ENCODE measurements at regions not wholly inside any gene's neighbourhood (a gene's known extent, or its start where the extent isn't known, plus 50 kb on each side); places are given as distances from the start of the nearest gene placed in this dataset.

- Mint-ChIP-seq H3K27me3 (ENCODE audit: insufficient read depth, low read depth, poor library complexity) (peaks cover 5% of the 10 kb centered on the region), H3K36me3 (ENCODE audit: low read depth) (no peaks in the 10 kb centered on the region), H3K9me3 (no peaks in the 10 kb centered on the region; the same call in 2 of the 3 replicates), H3K27ac (no peak overlapping the region), H3K4me3 (no peak overlapping the region), H3K4me1 (no peaks in the 10 kb centered on the region; the same call in 2 of the 3 replicates)
- Histone ChIP-seq H3K4me2 (no peak overlapping the region), H3F3A (replicated peaks; ENCODE audit: low read depth) (no peaks in the 10 kb centered on the region), H3K9me2 (ENCODE audit: insufficient read depth) (no peaks in the 10 kb centered on the region), H4K20me1 (replicated peaks; ENCODE audit: insufficient read depth) (no peaks in the 10 kb centered on the region), H3K27ac (ENCODE audit: low read depth) (no peak overlapping the region), H3K79me2 (replicated peaks; ENCODE audit: insufficient read depth) (no peaks in the 10 kb centered on the region), H3K4me1 (ENCODE audit: insufficient read depth) (no peaks in the 10 kb centered on the region), H3K27me3 (ENCODE audit: insufficient read depth) (no peaks in the 10 kb centered on the region), H3K4me3 (no peak overlapping the region), H2AFZ (no peak overlapping the region), H3K36me3 (ENCODE audit: insufficient read depth) (no peaks in the 10 kb centered on the region)
- TF ChIP-seq CREB1 (CRISPR knock-in tag; IDR thresholded peaks at IDR 0.05; ENCODE audit: low read depth): no peak
- no peak for TF ChIP-seq JUNB (IDR thresholded peaks at IDR 0.05; ENCODE audit: unreplicated experiment)
- no peak for TF ChIP-seq STAT1 (IDR thresholded peaks at IDR 0.05; ENCODE audit: unreplicated experiment)
- no peak for TF ChIP-seq POLR2AphosphoS5 (IDR thresholded peaks at IDR 0.05; ENCODE audit: low read depth)
- TF ChIP-seq, protein P1, sequence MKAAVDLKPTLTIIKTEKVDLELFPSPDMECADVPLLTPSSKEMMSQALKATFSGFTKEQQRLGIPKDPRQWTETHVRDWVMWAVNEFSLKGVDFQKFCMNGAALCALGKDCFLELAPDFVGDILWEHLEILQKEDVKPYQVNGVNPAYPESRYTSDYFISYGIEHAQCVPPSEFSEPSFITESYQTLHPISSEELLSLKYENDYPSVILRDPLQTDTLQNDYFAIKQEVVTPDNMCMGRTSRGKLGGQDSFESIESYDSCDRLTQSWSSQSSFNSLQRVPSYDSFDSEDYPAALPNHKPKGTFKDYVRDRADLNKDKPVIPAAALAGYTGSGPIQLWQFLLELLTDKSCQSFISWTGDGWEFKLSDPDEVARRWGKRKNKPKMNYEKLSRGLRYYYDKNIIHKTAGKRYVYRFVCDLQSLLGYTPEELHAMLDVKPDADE (IDR thresholded peaks at IDR 0.05): no peak
- TF ChIP-seq NANOG (IDR thresholded peaks at IDR 0.05; ENCODE audit: borderline replicate concordance): no peak
- TF ChIP-seq CTCF (conservative IDR thresholded peaks at IDR 0.05; ENCODE audit: low read depth in 2 of 2): no peak
- TF ChIP-seq EZH2 (IDR thresholded peaks at IDR 0.05; ENCODE audit: low read depth, unreplicated experiment): no peak
- TF ChIP-seq, protein P2, sequence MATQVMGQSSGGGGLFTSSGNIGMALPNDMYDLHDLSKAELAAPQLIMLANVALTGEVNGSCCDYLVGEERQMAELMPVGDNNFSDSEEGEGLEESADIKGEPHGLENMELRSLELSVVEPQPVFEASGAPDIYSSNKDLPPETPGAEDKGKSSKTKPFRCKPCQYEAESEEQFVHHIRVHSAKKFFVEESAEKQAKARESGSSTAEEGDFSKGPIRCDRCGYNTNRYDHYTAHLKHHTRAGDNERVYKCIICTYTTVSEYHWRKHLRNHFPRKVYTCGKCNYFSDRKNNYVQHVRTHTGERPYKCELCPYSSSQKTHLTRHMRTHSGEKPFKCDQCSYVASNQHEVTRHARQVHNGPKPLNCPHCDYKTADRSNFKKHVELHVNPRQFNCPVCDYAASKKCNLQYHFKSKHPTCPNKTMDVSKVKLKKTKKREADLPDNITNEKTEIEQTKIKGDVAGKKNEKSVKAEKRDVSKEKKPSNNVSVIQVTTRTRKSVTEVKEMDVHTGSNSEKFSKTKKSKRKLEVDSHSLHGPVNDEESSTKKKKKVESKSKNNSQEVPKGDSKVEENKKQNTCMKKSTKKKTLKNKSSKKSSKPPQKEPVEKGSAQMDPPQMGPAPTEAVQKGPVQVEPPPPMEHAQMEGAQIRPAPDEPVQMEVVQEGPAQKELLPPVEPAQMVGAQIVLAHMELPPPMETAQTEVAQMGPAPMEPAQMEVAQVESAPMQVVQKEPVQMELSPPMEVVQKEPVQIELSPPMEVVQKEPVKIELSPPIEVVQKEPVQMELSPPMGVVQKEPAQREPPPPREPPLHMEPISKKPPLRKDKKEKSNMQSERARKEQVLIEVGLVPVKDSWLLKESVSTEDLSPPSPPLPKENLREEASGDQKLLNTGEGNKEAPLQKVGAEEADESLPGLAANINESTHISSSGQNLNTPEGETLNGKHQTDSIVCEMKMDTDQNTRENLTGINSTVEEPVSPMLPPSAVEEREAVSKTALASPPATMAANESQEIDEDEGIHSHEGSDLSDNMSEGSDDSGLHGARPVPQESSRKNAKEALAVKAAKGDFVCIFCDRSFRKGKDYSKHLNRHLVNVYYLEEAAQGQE (IDR thresholded peaks at IDR 0.05; ENCODE audit: unreplicated experiment): no peak
- TF ChIP-seq ZNF331 (CRISPR knock-in tag; IDR thresholded peaks at IDR 0.05; ENCODE audit: low read depth): no peak
- no peak for TF ChIP-seq ZNF462 (CRISPR knock-in tag; IDR thresholded peaks at IDR 0.05)
- no peak for TF ChIP-seq ZNF114 (CRISPR knock-in tag; IDR thresholded peaks at IDR 0.05)
- no peak for DNase-seq (ENCODE audit: low spot score)
- ATAC-seq: no peak
Observed at GRCh38 chr20:23232679-23233308, 117.8 kb upstream of the NXT1 start.
